H1 (cell line): ENCODE measurements at regions not wholly inside any gene's neighbourhood (a gene's known extent, or its start where the extent isn't known, plus 50 kb on each side); places are given as distances from the start of the nearest gene placed in this dataset.

ENCODE experiments used
- CHD7 ChIP-seq: fragments of 300-600 bp; sonication (generic); IDR thresholded peaks from 2 replicates; pipeline ENCODE4 v1.7.1; 2012; ENCODE audit warnings: low read length, moderate library complexity, mild to moderate bottlenecking, inconsistent platforms; ENCODE audit not compliant: insufficient replicate concordance
- JUN ChIP-seq: IDR thresholded peaks from 2 replicates; pipeline ENCODE4 v1.6.1; 2011; ENCODE audit warnings: low read depth, mild to moderate bottlenecking, improper control_type of control experiment, low read length
- MAX ChIP-seq: IDR thresholded peaks from 2 replicates; pipeline ENCODE4 v1.6.1; 2012; ENCODE audit warnings: inconsistent platforms
- SIN3A ChIP-seq, 2 experiments: IDR thresholded peaks in 1 of 2; conservative IDR thresholded peaks in 1 of 2; 2 replicates each; pipeline ENCODE4 v1.6.1; 2011 to 2012; ENCODE audit warnings: low read length in 2 of 2, improper control_type of control experiment in 1 of 2, low read depth in 1 of 2, mild to moderate bottlenecking in 1 of 2
- TEAD4 ChIP-seq: IDR thresholded peaks from 2 replicates; pipeline ENCODE4 v1.6.1; 2012; ENCODE audit warnings: low read depth, low read length, inconsistent platforms, mixed read lengths

- TF ChIP-seq CHD7 (no peak), JUN (no peak), MAX (no peak), SIN3A (conservative IDR thresholded peaks at IDR 0.05 in 1 of 2, IDR thresholded peaks at IDR 0.05 in 1 of 2; ENCODE audit: low read depth in 1 of 2, low read length in 2 of 2) (no peak), TEAD4 (no peak)
Observed at GRCh38 chr4:27358269-27358668, 497.6 kb downstream of the STIM2 start (continued).
